HG03354 (cell line): ENCODE measurements at regions not wholly inside any gene's neighbourhood (a gene's known extent, or its start where the extent isn't known, plus 50 kb on each side); places are given as distances from the start of the nearest gene placed in this dataset.

Experiments used
- ATAC-seq: cut with Tn5 transposase; IDR thresholded peaks from one replicate; pipeline ENCODE4 v1.9.1; 2021; ENCODE audit warnings: mild to moderate bottlenecking; ENCODE audit not compliant: unreplicated experiment, poor library complexity, severe bottlenecking

- no peak for ATAC-seq
Measured at GRCh38 chr4:177901786-177902185, 459.5 kb upstream of the AGA start.

GRCh38 chr4:177902386-177902785, 460.1 kb upstream of the AGA start:
- ATAC-seq: no peak

- ATAC-seq: no peak
Measured at GRCh38 chr4:177907736-177908424, 465.6 kb upstream of the AGA start.

GRCh38 chr4:177921715-177922114, 479.5 kb upstream of the AGA start:
- ATAC-seq: no peak

- no peak for ATAC-seq
Measured at GRCh38 chr4:177923888-177924287, 481.7 kb upstream of the AGA start.

GRCh38 chr4:177937041-177937440, 494.8 kb upstream of the AGA start:
- ATAC-seq: no peak

- ATAC-seq: no peak
Measured at GRCh38 chr4:177938226-177938625, 496.0 kb upstream of the AGA start.

- no peak for ATAC-seq
Measured at GRCh38 chr4:177945268-177945667, 503.0 kb upstream of the AGA start.

GRCh38 chr4:177947607-177948006, 505.4 kb upstream of the AGA start:
- no peak for ATAC-seq

- ATAC-seq: no peak
Measured at GRCh38 chr4:177948853-177949252, 506.6 kb upstream of the AGA start.

- no peak for ATAC-seq
Measured at GRCh38 chr4:177951026-177951425, 508.8 kb upstream of the AGA start.

- no peak for ATAC-seq
Measured at GRCh38 chr4:177952723-177953122, 510.5 kb upstream of the AGA start.

- ATAC-seq: no peak
Measured at GRCh38 chr4:177957596-177958360, 515.5 kb upstream of the AGA start.

GRCh38 chr4:177960566-177960965, 518.3 kb upstream of the AGA start:
- no peak for ATAC-seq

GRCh38 chr4:177961761-177962380, 519.6 kb upstream of the AGA start:
- no peak for ATAC-seq

GRCh38 chr4:177964061-177964460, 521.8 kb upstream of the AGA start:
- ATAC-seq: no peak

GRCh38 chr4:177964693-177965168, 522.5 kb upstream of the AGA start:
- ATAC-seq: no peak

- no peak for ATAC-seq
Measured at GRCh38 chr4:177967328-177967727, 525.1 kb upstream of the AGA start.

- ATAC-seq: no peak
Measured at GRCh38 chr4:177968817-177969442, 526.7 kb upstream of the AGA start.

- ATAC-seq: no peak
Measured at GRCh38 chr4:177974461-177974860, 532.2 kb upstream of the AGA start.
